C4-2B (cell line): ENCODE measurements at regions not wholly inside any gene's neighbourhood (a gene's known extent, or its start where the extent isn't known, plus 50 kb on each side); places are given as distances from the start of the nearest gene placed in this dataset.

ENCODE experiments used
- CTCF ChIP-seq: fragments of 450-650 bp; conservative IDR thresholded peaks from 2 replicates; pipeline ENCODE4 v1.5.1; 2017; ENCODE audit warnings: mild to moderate bottlenecking
- ZFX ChIP-seq: fragments of 450-650 bp; IDR thresholded peaks from 2 replicates; pipeline ENCODE4 v1.6.1; 2017

- TF ChIP-seq CTCF (no peak), ZFX (no peak)
Observed at GRCh38 chr18:39667905-39668304, 2102.3 kb upstream of the CELF4 start.
